Mesenchymal stem cell (in vitro differentiated cells and primary cell): ENCODE measurements at regions not wholly inside any gene's neighbourhood (a gene's known extent, or its start where the extent isn't known, plus 50 kb on each side); places are given as distances from the start of the nearest gene placed in this dataset.

Experiments used
- DNase-seq: peaks from one replicate; pipeline ENCODE4 v3.0.0-alpha.2; 2013
- H2AFZ ChIP-seq: one replicate; pipeline ENCODE4 v1.6.1; 2013; ENCODE audit warnings: low read depth, mild to moderate bottlenecking, control low read depth, inconsistent platforms, low read length, moderate library complexity
- H2AK5ac ChIP-seq: 2 replicates; pipeline ENCODE4 v1.6.1; 2013; ENCODE audit warnings: low read length, moderate library complexity, mild to moderate bottlenecking, inconsistent platforms; ENCODE audit not compliant: severe bottlenecking
- H2BK120ac ChIP-seq: one replicate; pipeline ENCODE4 v1.6.1; 2013; ENCODE audit warnings: low read depth, mild to moderate bottlenecking, inconsistent platforms, low read length, moderate library complexity
- H2BK12ac ChIP-seq, 2 experiments: one replicate each; pipeline ENCODE4 v1.6.1; 2013; ENCODE audit warnings: inconsistent platforms in 2 of 2, low read length in 2 of 2, mild to moderate bottlenecking in 2 of 2, moderate library complexity in 2 of 2, control low read depth in 1 of 2
- H2BK15ac ChIP-seq: one replicate; pipeline ENCODE4 v1.6.1; 2013; ENCODE audit warnings: mild to moderate bottlenecking, low read depth, inconsistent platforms; ENCODE audit not compliant: poor library complexity, severe bottlenecking
- H2BK5ac ChIP-seq: 2 replicates; pipeline ENCODE4 v1.6.1; 2013; ENCODE audit warnings: low read depth, mild to moderate bottlenecking, low read length, control low read depth, inconsistent platforms; ENCODE audit not compliant: poor library complexity, severe bottlenecking
- H3K14ac ChIP-seq, 2 experiments: one replicate each; pipeline ENCODE4 v1.6.1; 2013; ENCODE audit warnings: inconsistent platforms in 2 of 2, low read length in 2 of 2, control low read depth in 1 of 2, mild to moderate bottlenecking in 1 of 2, moderate library complexity in 1 of 2
- H3K18ac ChIP-seq, 2 experiments: one replicate each; pipeline ENCODE4 v1.6.1; 2013; ENCODE audit warnings: inconsistent platforms in 2 of 2, low read length in 2 of 2, control low read depth in 1 of 2, low read depth in 1 of 2, mild to moderate bottlenecking in 1 of 2
- H3K23ac ChIP-seq, 2 experiments: one replicate each; pipeline ENCODE4 v1.6.1; 2013; ENCODE audit warnings: inconsistent platforms in 2 of 2, low read length in 2 of 2, mild to moderate bottlenecking in 2 of 2, moderate library complexity in 2 of 2, control low read depth in 1 of 2
- H3K27ac ChIP-seq: 2 replicates; pipeline ENCODE4 v1.5.1; 2013; ENCODE audit warnings: mild to moderate bottlenecking, moderate library complexity, low read length, control low read depth, inconsistent platforms; ENCODE audit not compliant: poor library complexity, severe bottlenecking
- H3K27me3 ChIP-seq, 2 experiments: 2 replicates each; pipeline versions ENCODE4 v1.6.1 to v1.7.0; 2013; ENCODE audit warnings: low read length in 2 of 2, mild to moderate bottlenecking in 2 of 2, moderate library complexity in 2 of 2, control low read depth in 1 of 2, inconsistent platforms in 1 of 2; ENCODE audit not compliant: control insufficient read depth in 1 of 2, insufficient read depth in 1 of 2
- H3K36me3 ChIP-seq, 2 experiments: 2 replicates each; pipeline versions ENCODE4 v1.6.1 to v1.7.0; 2013; ENCODE audit warnings: low read length in 2 of 2, control low read depth in 1 of 2, inconsistent platforms in 1 of 2, low read depth in 1 of 2, mild to moderate bottlenecking in 1 of 2; ENCODE audit not compliant: insufficient read depth in 2 of 2, control insufficient read depth in 1 of 2
- H3K4ac ChIP-seq, 2 experiments: one replicate each; pipeline ENCODE4 v1.6.1; 2013; ENCODE audit warnings: inconsistent platforms in 2 of 2, low read length in 2 of 2, mild to moderate bottlenecking in 2 of 2, moderate library complexity in 2 of 2, control low read depth in 1 of 2, low read depth in 1 of 2
- H3K4me1 ChIP-seq: 2 replicates; pipeline ENCODE4 v1.6.1; 2013; ENCODE audit warnings: low read depth, low read length, control low read depth; ENCODE audit not compliant: control insufficient read depth, insufficient read depth
- H3K4me2 ChIP-seq: 2 replicates; pipeline ENCODE4 v1.6.1; 2013; ENCODE audit warnings: low read length, mild to moderate bottlenecking, inconsistent platforms; ENCODE audit not compliant: poor library complexity, severe bottlenecking
- H3K4me3 ChIP-seq, 2 experiments: 2 replicates each; pipeline versions ENCODE4 v1.5.1 to v1.7.0; 2013; ENCODE audit warnings: low read length in 2 of 2, mild to moderate bottlenecking in 2 of 2, control low read depth in 1 of 2, low read depth in 1 of 2; ENCODE audit not compliant: insufficient read depth in 1 of 2
- H3K79me1 ChIP-seq: replicated peaks from 2 replicates; pipeline ENCODE4 v1.6.1; 2013; ENCODE audit warnings: mild to moderate bottlenecking, control low read depth, low read length, inconsistent platforms; ENCODE audit not compliant: poor library complexity, severe bottlenecking
- H3K9ac ChIP-seq: 2 replicates; pipeline ENCODE4 v1.7.0; 2013; ENCODE audit warnings: mild to moderate bottlenecking, low read length, moderate library complexity
- H3K9me3 ChIP-seq: 2 replicates; pipeline ENCODE4 v1.7.0; 2013; ENCODE audit warnings: mild to moderate bottlenecking, low read length; ENCODE audit not compliant: control insufficient read depth
- H4K8ac ChIP-seq: one replicate; pipeline ENCODE4 v1.6.1; 2013; ENCODE audit warnings: inconsistent platforms, mild to moderate bottlenecking, low read length, moderate library complexity
- H4K91ac ChIP-seq: one replicate; pipeline ENCODE4 v1.6.1; 2013; ENCODE audit warnings: mild to moderate bottlenecking, low read length, inconsistent platforms
- WGBS: methylation state at CpG from one replicate; pipeline ENCODE4 v1.1.7; 2013; ENCODE audit warnings: mixed read lengths; 5-methylcytosine and 5-hydroxymethylcytosine counted together

DNA sequence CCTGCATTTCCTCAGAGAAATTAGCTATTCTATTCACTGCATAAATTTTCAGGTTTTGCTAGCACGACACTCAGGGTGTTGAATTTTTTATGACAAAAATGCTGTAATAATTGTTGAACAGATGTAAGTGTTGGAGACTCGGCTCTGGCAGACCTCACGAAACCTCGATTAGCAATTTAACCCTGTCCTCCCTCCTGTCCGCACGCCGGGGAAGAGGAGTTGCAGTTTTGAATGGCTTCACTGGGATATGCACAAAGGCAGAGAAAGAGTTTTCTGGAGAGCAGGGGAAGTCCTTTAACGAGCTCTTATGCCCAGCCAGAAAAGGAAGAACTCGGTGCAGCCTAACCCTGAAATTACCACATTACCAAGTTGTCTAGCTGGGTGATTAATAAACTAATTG, 661.1 kb downstream of the VRK1 start:
- Histone ChIP-seq H3K9ac (peak overlapping the region; percentile 17), H2BK15ac (no peak overlapping the region), H3K27me3 (peaks cover 0 to 5% of the 10 kb centered on the region in 2 experiments), H4K8ac (no peak overlapping the region), H2AFZ (no peak overlapping the region), H3K4me2 (no peak overlapping the region), H2BK120ac (no peak overlapping the region), H2BK12ac (no peak overlapping the region), H3K18ac (no peak overlapping the region), H3K4me1 (no peaks in the 10 kb centered on the region), H2AK5ac (no peak overlapping the region), H2BK5ac (no peak overlapping the region), H3K23ac (no peak overlapping the region), H4K91ac (no peak overlapping the region), H3K14ac (no peak overlapping the region), H3K4me3 (peak overlapping the region in 1 of 2 experiments; percentile 38), H3K27ac (no peak overlapping the region), H3K9me3 (peaks cover 12% of the 10 kb centered on the region), H3K4ac (no peak overlapping the region), H3K36me3 (no peaks in the 10 kb centered on the region), H3K79me1 (no peaks in the 10 kb centered on the region)
- DNase-seq, result no peak
- WGBS, result 46% methylated on average over 7 of the region's 9 CpGs

DNA sequence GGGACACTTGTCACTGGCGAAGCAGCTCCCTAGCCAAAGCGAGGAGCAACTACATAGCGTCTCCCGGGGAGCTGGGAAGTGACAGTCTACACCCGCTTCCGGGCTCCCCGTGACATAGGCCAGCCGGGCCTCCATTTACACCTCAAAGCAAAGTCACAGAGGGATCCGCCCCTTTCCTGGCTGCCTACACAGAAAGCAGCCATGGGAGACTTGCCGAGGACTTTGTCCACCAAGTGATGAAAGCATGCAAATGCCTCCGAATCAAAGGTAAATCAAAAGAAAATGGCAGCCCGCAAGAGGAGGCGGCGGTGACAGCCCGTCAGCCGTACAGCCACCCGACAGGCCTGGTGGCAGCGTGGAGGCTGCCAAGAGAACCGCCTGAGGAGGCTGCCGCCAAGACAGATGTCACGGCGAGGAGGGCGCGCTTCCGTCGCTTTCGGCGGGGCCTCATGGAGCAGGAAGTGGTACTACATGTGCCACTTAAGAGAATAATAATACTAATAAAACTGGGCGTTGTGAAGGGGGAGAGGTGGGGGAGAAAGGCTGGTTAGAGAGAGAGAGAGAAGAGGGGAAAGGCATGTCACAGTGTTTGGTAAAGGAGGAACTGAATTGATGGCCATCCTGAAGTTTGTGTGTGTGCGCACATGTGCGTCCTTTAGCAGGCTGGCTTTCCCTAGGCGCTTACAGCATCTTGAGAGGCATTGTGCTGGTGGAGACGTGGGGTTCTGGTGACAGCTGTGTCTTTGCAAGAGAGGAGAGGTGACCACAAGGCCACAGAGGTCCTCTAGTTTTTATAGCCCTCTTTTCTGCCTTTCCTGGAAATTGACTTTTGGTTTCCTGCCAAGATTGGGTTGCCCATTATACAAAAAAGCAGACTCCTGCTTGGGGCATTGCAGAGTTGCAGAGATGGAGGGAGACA, 661.7 kb downstream of the VRK1 start:
- H3K9ac ChIP-seq, result no peak overlapping the region
- peak overlapping the region in 1 of 2 experiments; percentile 38 for H3K4me3 ChIP-seq
- peaks cover 0 to 5% of the 10 kb centered on the region in 2 experiments for H3K27me3 ChIP-seq
- no peak overlapping the region for H2BK5ac ChIP-seq
- no peak overlapping the region for H4K8ac ChIP-seq
- no peak overlapping the region for H2BK120ac ChIP-seq
- H3K79me1 ChIP-seq, result no peaks in the 10 kb centered on the region
- no peak overlapping the region for H2BK15ac ChIP-seq
- H3K4me2 ChIP-seq, result no peak overlapping the region
- no peak overlapping the region for H2BK12ac ChIP-seq
- H3K4me1 ChIP-seq, result no peaks in the 10 kb centered on the region
- peaks cover 12% of the 10 kb centered on the region for H3K9me3 ChIP-seq
- H4K91ac ChIP-seq, result no peak overlapping the region
- H3K14ac ChIP-seq, result no peak overlapping the region
- no peak overlapping the region for H3K23ac ChIP-seq
- H3K27ac ChIP-seq, result no peak overlapping the region
- H3K4ac ChIP-seq, result no peak overlapping the region
- no peak for DNase-seq
- H3K36me3 ChIP-seq, result no peaks in the 10 kb centered on the region
- H2AFZ ChIP-seq, result no peak overlapping the region
- no peak overlapping the region for H2AK5ac ChIP-seq
- no peak overlapping the region for H3K18ac ChIP-seq
- 19% methylated on average over 23 of the region's 33 CpGs for WGBS

DNA sequence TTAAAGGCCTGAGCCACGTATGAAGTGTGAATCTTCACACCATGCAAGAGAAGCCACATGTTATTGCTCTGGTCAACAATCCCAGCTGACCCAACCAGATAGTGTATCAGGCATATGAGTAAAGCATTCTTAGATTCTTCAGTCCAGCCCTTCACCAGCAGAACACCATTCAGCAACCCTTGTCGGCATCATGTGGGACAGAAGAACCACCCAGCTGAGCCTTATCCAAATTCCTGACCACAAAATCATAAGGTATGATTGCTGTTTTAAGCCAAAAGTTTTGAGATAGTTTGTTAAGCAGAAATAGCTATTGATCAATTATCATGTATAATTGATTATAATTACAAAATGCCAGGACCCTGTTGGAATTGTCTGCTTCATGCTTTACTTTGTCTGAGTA, 664.9 kb downstream of the VRK1 start:
- Histone ChIP-seq H3K9me3 (peaks cover 19% of the 10 kb centered on the region), H3K14ac (no peak overlapping the region), H3K27me3 (no peaks in the 10 kb centered on the region), H3K4me1 (no peaks in the 10 kb centered on the region), H3K9ac (no peak overlapping the region), H3K79me1 (no peaks in the 10 kb centered on the region), H3K4ac (no peak overlapping the region), H3K4me2 (no peak overlapping the region), H2BK12ac (no peak overlapping the region), H2AFZ (no peak overlapping the region), H4K91ac (no peak overlapping the region), H3K23ac (no peak overlapping the region), H2BK120ac (no peak overlapping the region), H3K27ac (no peak overlapping the region), H2AK5ac (no peak overlapping the region), H3K36me3 (no peaks in the 10 kb centered on the region), H3K18ac (no peak overlapping the region), H2BK5ac (no peak overlapping the region), H4K8ac (no peak overlapping the region), H2BK15ac (no peak overlapping the region), H3K4me3 (no peak overlapping the region)
- WGBS, result 63% methylated on average over 2 of the region's 2 CpGs
- no peak for DNase-seq

DNA sequence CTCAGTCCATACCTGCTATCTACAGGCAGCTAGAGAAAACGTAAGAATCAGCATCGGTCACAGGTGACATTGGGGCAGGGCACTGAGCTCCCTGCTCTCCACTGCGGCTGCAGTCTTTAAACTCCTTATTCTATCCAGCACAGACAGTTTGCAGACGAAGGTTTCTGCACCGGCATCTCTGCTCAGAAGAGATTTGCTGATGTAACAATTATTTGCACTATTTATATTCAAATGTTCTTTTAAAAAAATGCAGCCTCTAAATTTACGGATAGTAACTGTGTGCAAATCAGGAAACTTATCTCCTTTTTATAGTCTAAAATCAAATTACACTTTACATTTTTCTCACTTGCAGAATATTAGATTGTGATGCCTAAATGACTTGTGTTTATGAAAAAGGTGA, 671.0 kb downstream of the VRK1 start:
- Histone ChIP-seq H3K36me3 (no peaks in the 10 kb centered on the region), H2BK5ac (no peak overlapping the region), H3K9ac (no peak overlapping the region), H3K18ac (no peak overlapping the region), H3K79me1 (no peaks in the 10 kb centered on the region), H3K4me3 (no peak overlapping the region), H2AFZ (no peak overlapping the region), H3K14ac (no peak overlapping the region), H3K4me2 (no peak overlapping the region), H2BK120ac (no peak overlapping the region), H4K91ac (no peak overlapping the region), H2AK5ac (no peak overlapping the region), H3K9me3 (peaks cover 7% of the 10 kb centered on the region), H3K27ac (no peak overlapping the region), H3K4me1 (no peaks in the 10 kb centered on the region), H4K8ac (no peak overlapping the region), H3K23ac (no peak overlapping the region), H2BK12ac (no peak overlapping the region), H2BK15ac (no peak overlapping the region), H3K27me3 (no peaks in the 10 kb centered on the region), H3K4ac (no peak overlapping the region)
- WGBS, result 71% methylated on average over 3 of the region's 6 CpGs
- DNase-seq, result no peak
